ENCODE measurements at regions not wholly inside any gene's neighbourhood (a gene's known extent, or its start where the extent isn't known, plus 50 kb on each side); places are given as distances from the start of the nearest gene placed in this dataset.
"Not testable (repeated sequence)": the region's sequence is repeated elsewhere in the genome, so short reads cannot be mapped to it uniquely, and the experiment has no call there.

DNA sequence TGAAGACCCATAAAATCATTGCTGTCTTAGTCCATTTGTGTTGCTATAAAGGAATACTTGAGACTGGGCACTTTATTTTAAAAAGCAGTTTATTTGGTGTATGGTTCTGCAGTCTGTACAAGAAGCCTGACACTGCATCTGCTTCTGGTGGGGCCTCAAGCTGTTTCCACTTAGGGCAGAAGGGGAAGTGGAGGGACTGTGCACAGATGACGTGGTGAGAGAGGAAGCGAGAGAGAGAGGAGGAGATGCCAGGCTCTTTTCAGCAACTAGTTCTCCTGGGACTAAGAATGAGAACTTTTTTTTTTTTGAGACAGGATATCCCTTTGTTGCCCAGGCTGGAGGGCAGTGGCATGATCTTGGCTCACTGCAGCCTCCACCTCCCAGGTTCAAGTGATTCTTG, 171.9 kb downstream of the NPIPA7 start:
- H3K4me3 ChIP-seq (replicated peaks in 1 of 2; ENCODE audit: low read depth in 2 of 2, low read length in 2 of 2); DNase-seq (ENCODE audit: low read depth in 2 of 2): not testable (repeated sequence)

DNA sequence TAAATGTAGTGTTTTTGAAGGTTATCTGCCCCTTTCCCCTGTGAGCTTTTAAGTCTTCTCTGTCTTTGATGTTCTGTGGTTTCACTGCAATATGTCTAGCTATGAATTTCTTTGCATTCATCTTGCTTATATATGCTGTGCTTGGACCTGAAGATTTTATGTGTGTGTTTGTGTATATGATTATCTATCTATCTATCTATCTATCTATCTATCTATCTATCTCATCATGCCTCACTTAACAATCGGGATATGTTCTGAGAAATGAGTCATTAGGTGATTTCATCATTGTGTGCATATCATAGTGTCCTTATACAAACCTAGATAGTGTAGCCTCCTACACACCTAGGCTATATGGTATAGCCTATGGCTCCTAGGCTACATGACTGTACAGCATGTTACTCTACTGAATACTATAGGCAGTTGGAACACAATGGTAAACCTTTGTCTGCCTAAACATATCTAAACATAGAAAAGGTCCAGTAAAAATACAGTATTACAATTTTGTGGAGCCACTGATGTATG, 173.9 kb downstream of the NPIPA7 start:
- H3K4me3 ChIP-seq (replicated peaks in 1 of 2; ENCODE audit: low read depth in 2 of 2, low read length in 2 of 2); DNase-seq (ENCODE audit: low read depth in 2 of 2): not testable (repeated sequence)

DNA sequence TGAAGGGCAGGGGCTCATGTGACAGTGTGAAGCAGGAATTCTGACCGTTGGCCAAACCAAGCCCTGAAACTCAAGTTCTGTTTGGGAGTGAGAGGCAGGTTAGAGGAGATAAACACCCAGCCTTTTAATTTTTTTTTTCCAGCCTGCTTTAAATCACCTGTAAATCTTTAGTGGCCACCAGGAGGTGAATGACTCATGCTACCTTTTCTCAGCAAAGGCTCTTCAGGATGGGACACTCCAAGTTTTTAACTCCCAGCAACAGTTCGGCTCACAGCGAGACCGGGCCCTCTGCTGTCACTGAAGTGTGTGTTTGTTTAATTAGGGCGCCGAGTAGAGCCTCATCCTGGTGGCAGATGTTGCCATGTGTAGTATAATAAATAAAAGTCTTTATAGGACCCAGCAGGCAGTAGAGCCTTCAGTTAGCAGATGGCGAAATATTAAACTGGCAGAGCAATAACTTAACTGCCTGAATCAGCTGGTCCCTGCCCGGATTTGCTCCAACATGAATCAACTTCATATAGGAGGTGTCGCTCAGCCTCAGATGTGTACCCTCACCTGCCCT, 180.3 kb downstream of the NPIPA7 start:
- not testable (repeated sequence) for H3K4me3 ChIP-seq (replicated peaks in 1 of 2; ENCODE audit: low read depth in 2 of 2, low read length in 2 of 2); DNase-seq (ENCODE audit: low read depth in 2 of 2)

DNA sequence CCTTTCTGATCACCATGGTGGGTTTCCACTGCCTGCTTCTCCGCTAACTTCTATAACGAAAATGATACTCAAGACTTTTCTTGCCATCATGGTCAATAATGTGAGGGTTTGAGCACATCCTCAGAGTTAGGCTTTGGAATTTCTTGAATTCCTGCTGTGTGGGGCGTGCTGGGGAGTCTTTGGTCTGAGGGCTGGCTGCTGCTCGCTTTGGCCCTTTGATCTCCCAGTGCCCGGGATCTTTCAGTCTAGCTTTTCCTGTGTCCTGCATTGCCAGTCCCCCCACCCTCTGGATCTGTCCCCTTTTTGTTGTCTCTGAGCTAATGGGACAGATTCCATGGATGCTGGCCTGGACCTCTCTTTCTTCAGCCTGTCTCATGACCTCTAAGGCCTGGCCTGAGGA, 182.6 kb downstream of the NPIPA7 start:
- not testable (repeated sequence) for H3K4me3 ChIP-seq (replicated peaks in 1 of 2; ENCODE audit: low read depth in 2 of 2, low read length in 2 of 2); DNase-seq (ENCODE audit: low read depth in 2 of 2)

GRCh38 chr16:16563962-16564361, 185.0 kb downstream of the NPIPA7 start:
- not testable (repeated sequence) for H3K4me3 ChIP-seq (replicated peaks in 1 of 2; ENCODE audit: low read depth in 2 of 2, low read length in 2 of 2); DNase-seq (ENCODE audit: low read depth in 2 of 2)

- not testable (repeated sequence) for DNase-seq (ENCODE audit: low read depth in 2 of 2); H3K4me3 ChIP-seq (replicated peaks in 1 of 2; ENCODE audit: low read depth in 2 of 2, low read length in 2 of 2)
These were observed 186.4 kb downstream of the NPIPA7 start for GRCh38 chr16:16565326-16565725.

DNA sequence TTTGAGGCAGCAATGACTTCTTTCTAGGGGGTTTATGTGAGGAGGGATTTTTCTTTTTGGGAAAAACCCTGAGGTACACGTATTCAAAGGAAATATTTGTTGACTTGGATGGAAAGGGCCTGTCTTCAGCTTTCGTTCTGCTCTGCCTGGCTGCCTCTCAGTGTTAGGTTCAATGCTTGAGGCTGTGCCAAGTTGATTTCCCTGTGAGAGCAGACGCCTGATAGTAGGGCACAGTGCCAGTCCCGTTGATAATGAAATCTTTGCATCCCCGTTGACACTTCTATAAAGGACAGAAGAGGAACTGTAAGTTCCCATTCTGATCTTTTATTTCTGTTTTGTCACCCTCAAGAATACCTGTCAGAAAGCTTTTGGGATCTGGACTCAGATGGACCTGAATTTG, 191.1 kb downstream of the NPIPA7 start:
- not testable (repeated sequence) for H3K4me3 ChIP-seq (replicated peaks in 1 of 2; ENCODE audit: low read depth in 2 of 2, low read length in 2 of 2); DNase-seq (ENCODE audit: low read depth in 2 of 2)

GRCh38 chr16:16570874-16571273, 191.9 kb downstream of the NPIPA7 start:
- not testable (repeated sequence) for DNase-seq (ENCODE audit: low read depth in 2 of 2); H3K4me3 ChIP-seq (replicated peaks in 1 of 2; ENCODE audit: low read depth in 2 of 2, low read length in 2 of 2)

DNA sequence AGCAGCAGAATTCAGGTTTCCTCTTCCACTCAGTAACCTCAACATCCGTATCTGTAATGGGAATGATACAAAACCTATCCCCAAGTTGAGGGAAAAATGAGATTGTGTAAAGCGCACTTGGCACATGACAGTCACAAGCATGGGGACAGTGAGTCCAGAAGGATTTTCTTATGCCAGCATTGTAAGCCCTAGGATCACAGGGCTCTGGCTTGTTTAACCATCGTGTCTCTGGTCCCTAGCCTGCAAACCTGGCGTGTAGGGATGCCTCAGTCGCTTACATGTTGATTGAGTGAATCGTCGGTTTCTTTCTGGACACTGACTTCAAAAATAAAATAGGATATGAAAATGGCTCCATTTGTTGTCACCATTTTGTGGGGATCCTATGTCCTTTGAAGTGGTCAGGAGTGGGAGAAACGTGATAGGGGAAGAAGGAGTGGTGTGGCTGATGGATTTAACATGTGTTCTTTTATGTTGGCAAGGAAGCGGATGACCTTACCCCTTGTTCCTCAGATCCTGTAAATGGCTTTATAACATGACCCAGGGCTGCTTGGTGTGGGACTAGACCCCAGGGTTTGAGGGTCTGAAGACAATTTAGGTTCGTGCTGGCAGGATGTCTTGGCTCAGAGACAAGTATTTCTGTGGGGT, 193.3 kb downstream of the NPIPA7 start:
- DNase-seq (ENCODE audit: low read depth in 2 of 2); H3K4me3 ChIP-seq (replicated peaks in 1 of 2; ENCODE audit: low read depth in 2 of 2, low read length in 2 of 2): not testable (repeated sequence)

DNA sequence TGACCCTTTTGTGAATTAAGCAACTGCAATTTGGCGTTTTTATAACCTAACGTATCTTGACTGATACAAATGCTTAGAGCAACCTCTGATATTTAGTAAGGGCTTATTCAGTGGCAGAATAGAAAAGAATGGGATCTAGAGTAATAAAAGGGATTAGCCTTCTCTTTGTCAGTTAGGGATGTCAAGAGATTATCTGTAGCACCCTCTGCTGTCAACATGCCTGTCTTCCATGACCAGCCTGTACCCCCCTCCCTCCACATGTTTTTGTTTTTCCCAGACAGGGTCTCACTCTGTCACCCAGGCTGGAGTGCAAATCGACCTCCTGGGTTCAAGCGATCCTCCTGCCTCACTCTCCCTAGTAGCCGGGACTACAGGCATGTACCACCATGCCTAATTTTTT, 198.1 kb downstream of the NPIPA7 start:
- not testable (repeated sequence) for DNase-seq (ENCODE audit: low read depth in 2 of 2)

GRCh38 chr16:16578701-16579100, 199.8 kb downstream of the NPIPA7 start:
- H3K4me3 ChIP-seq (replicated peaks in 1 of 2; ENCODE audit: low read depth in 2 of 2, low read length in 2 of 2): no peak overlapping the region

More for the DNA sequence above, 198.1 kb downstream of the NPIPA7 start:
- not testable (repeated sequence) for H3K4me3 ChIP-seq (replicated peaks in 1 of 2; ENCODE audit: low read depth in 2 of 2, low read length in 2 of 2)

GRCh38 chr16:16582916-16583315, 204.0 kb downstream of the NPIPA7 start:
- not testable (repeated sequence) for H3K4me3 ChIP-seq (replicated peaks in 1 of 2; ENCODE audit: low read depth in 2 of 2, low read length in 2 of 2); DNase-seq (ENCODE audit: low read depth in 2 of 2)

More at GRCh38 chr16:16578701-16579100, 199.8 kb downstream of the NPIPA7 start:
- no peak for TF ChIP-seq CTCF (IDR thresholded peaks at IDR 0.05; ENCODE audit: low read depth, low read length)
- no peak for DNase-seq (ENCODE audit: low read depth in 2 of 2)

DNA sequence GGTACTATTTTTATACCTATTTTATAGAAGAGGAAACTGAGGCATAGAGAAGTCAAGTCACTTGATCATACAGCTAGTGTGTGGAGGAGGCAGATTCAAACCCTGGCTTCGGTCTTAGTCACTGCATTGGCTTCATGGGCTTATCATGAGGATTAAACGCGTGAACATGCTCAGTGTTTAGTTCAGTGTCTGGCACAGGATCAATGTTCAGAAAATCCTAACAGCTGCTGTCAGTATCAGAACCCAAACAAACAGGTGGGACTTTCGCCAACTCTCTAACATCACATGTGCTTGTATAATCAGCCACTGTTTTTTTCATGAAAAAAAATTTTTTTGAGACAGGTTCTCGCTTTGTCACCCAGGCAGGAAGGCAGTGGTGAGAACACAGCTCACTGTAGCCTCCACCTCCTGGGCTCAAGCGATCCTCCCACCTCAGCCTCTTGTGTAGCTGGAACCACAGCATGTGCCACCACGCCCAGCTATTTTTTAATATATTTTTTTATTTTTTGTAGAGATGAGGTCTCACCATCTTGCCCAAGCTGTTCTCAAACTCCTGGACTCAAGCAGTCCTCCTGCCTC, 207.2 kb downstream of the NPIPA7 start:
- not testable (repeated sequence) for H3K4me3 ChIP-seq (replicated peaks in 1 of 2; ENCODE audit: low read depth in 2 of 2, low read length in 2 of 2); DNase-seq (ENCODE audit: low read depth in 2 of 2)

- not testable (repeated sequence) for H3K4me3 ChIP-seq (replicated peaks in 1 of 2; ENCODE audit: low read depth in 2 of 2, low read length in 2 of 2); DNase-seq (ENCODE audit: low read depth in 2 of 2)
These were observed 208.0 kb downstream of the NPIPA7 start for GRCh38 chr16:16586969-16587368.

- DNase-seq (ENCODE audit: low read depth in 2 of 2); H3K4me3 ChIP-seq (replicated peaks in 1 of 2; ENCODE audit: low read depth in 2 of 2, low read length in 2 of 2): not testable (repeated sequence)
These were observed 209.5 kb downstream of the NPIPA7 start for GRCh38 chr16:16588436-16588835.

GRCh38 chr16:16590654-16591318, 211.8 kb downstream of the NPIPA7 start:
- H3K4me3 ChIP-seq (replicated peaks in 1 of 2; ENCODE audit: low read depth in 2 of 2, low read length in 2 of 2); DNase-seq (ENCODE audit: low read depth in 2 of 2): not testable (repeated sequence)
